Upper lobe of right lung (tissue), 1 donor: ENCODE measurements at regions not wholly inside any gene's neighbourhood (a gene's known extent, or its start where the extent isn't known, plus 50 kb on each side); places are given as distances from the start of the nearest gene placed in this dataset.

Experiments used
- ATAC-seq: fragments of 200-7000 bp; cut with Tn5 transposase; one replicate; pipeline ENCODE4 v1.9.1; 2020; ENCODE audit warnings: mild to moderate bottlenecking, moderate library complexity
- DNase-seq: peaks from one replicate; pipeline ENCODE4 v3.0.0-alpha.2; 2020
- H3K27ac ChIP-seq: fragments of 200-600 bp; one replicate; pipeline ENCODE4 v1.8.0; 2022
- H3K27me3 ChIP-seq: fragments of 200-600 bp; one replicate; pipeline ENCODE4 v1.8.0; 2022; ENCODE audit warnings: mild to moderate bottlenecking
- H3K36me3 ChIP-seq: fragments of 200-600 bp; one replicate; pipeline ENCODE4 v1.8.0; 2022
- H3K4me1 ChIP-seq: fragments of 200-600 bp; one replicate; pipeline ENCODE4 v1.8.0; 2022
- H3K4me3 ChIP-seq: fragments of 200-600 bp; one replicate; pipeline ENCODE4 v1.8.0; 2022; ENCODE audit warnings: mild to moderate bottlenecking
- H3K9me3 ChIP-seq: fragments of 200-600 bp; one replicate; pipeline ENCODE4 v1.8.0; 2022
- intact Hi-C: fragments of 100-400 bp; cut with DNase I; formaldehyde crosslinking; loops from one replicate; pipeline ENCODE4 v1.11.0; 2022
- TF ChIP-seq, protein P1 (sequence below): fragments of 200-600 bp; IDR thresholded peaks from one replicate; pipeline ENCODE4 v1.8.0; 2022; ENCODE audit warnings: antibody characterized with exemption
- donor health status: DM: no; HTN: yes; CAD: no; lungs with severe emphysema.

DNA sequence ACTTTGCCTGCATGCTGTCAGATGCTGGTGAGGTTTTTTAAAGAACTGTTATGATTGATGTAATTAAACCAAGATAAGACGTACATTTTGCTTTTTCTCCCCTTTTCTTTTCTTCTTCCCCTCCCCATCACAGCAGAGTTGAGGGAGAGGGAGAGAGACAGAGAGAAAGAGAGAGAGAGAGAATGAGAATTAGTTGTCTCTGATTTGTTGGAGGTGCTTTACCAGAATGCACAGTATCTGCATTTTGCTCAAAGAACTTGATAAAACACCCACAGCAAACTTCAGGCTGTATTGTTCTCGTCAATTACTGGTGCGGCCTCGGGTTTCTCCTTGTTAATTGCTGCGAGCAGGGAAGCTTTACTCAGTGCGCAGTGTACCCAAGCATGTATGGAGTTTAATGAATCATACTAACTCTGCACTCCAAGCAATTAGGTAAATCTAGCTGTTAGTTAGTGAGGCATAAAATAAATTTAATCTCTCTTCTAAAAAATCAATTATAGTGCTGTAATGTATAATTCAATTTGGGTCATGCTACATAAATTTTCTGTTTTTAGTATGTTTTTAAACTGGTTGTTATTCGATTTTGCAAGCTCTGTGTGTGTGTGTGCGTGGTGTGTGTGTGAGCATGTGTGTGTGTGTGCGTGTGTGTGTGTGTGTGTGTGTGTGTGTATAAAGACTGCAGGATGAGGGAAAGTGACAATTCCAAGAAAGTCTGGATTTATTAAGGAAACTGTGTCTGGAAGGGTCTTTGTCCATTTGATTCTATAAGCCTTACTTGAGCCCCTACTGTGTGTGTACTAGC lies 273.4 kb downstream of the TLE3 start:
- TF ChIP-seq, protein P1, sequence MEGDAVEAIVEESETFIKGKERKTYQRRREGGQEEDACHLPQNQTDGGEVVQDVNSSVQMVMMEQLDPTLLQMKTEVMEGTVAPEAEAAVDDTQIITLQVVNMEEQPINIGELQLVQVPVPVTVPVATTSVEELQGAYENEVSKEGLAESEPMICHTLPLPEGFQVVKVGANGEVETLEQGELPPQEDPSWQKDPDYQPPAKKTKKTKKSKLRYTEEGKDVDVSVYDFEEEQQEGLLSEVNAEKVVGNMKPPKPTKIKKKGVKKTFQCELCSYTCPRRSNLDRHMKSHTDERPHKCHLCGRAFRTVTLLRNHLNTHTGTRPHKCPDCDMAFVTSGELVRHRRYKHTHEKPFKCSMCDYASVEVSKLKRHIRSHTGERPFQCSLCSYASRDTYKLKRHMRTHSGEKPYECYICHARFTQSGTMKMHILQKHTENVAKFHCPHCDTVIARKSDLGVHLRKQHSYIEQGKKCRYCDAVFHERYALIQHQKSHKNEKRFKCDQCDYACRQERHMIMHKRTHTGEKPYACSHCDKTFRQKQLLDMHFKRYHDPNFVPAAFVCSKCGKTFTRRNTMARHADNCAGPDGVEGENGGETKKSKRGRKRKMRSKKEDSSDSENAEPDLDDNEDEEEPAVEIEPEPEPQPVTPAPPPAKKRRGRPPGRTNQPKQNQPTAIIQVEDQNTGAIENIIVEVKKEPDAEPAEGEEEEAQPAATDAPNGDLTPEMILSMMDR, result no peak
- H3K9me3 ChIP-seq, result no peaks in the 10 kb centered on the region
- no peak for DNase-seq
- intact Hi-C loops, result no loop called here
- H3K4me1 ChIP-seq, result no peaks in the 10 kb centered on the region
- H3K27ac ChIP-seq, result no peak overlapping the region
- H3K36me3 ChIP-seq, result no peaks in the 10 kb centered on the region
- H3K4me3 ChIP-seq, result no peak overlapping the region
- H3K27me3 ChIP-seq, result no peaks in the 10 kb centered on the region
- no peak for ATAC-seq

DNA sequence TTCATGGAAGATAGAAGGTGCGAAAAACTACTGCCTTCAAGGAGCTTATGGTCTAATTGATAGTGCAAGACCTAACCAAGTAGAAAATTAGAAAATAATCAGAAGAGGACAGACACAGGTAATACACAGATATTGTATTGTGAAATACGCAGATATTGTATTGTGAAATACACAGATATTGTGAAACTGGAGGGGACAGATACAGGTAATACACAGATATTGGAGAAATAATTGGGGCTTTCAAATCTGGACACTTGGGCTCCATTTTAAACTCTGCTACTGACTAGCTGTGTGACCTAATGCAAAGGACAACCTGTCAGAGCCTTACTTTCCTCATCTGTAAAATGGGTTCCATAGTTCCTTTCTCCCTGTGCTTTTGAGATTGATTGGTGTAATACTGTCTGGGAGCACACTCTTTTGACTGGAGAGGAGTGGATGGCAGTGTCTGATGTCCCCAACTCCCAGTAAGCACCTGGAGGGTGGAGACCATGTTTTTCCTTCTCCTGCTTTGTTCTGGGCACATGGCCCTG lies 272.8 kb downstream of the TLE3 start:
- DNase-seq (no peak), ATAC-seq (no peak)
- no peaks in the 10 kb centered on the region for H3K9me3 ChIP-seq
- intact Hi-C loops, result no loop called here
- TF ChIP-seq, protein P1, result no peak
- no peaks in the 10 kb centered on the region for H3K27me3 ChIP-seq
- no peaks in the 10 kb centered on the region for H3K4me1 ChIP-seq
- H3K36me3 ChIP-seq, result no peaks in the 10 kb centered on the region
- H3K27ac ChIP-seq, result no peak overlapping the region
- H3K4me3 ChIP-seq, result no peak overlapping the region

DNA sequence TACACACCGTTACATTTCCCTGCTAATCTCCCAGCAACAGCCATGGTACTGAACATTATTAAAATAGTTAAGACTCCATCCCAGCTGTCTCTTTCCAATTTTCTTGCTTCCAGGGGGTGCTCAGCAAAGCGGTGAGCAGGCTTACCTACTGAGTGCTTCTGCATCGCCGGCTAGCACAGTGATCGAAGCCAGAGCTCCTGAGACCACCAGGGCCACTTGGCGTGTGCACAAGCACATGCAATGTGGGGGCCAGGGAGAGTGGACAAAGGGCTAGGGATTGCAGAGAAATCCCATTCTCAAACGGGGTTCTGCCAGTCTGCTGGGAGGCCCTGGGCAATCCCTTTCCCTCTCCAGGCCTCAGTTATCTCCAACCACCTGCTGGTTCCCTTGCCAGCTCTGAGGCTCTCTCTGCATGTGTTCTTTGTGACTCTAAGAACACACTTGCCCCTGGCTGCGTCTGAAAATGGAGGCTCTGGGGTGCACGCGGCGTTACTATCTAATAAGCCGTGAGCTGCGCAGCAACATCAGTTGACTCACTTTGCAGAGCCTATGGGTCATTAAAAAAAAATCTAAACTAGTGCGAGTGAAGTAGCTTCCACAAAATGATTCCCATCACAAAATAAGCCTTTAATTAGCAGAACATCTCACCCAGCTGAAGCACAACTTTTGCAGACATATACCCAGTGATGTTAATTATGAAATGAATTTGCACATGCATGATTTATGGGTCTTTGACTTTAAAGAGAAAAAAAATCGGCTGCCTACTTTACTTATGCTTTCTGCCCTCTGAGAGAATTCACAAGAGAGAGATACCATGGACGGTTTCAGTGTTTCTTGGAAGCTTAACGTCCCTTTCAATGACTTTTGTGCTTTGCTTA lies 271.5 kb downstream of the TLE3 start:
- Histone ChIP-seq H3K27ac (no peak overlapping the region), H3K4me3 (no peak overlapping the region), H3K4me1 (no peaks in the 10 kb centered on the region), H3K36me3 (no peaks in the 10 kb centered on the region), H3K9me3 (no peaks in the 10 kb centered on the region), H3K27me3 (no peaks in the 10 kb centered on the region)
- TF ChIP-seq, protein P1, result no peak
- DNase-seq, result no peak
- no peak for ATAC-seq
- intact Hi-C loops, result no loop called here

GRCh38 chr15:69826819-69827175 lies 270.9 kb downstream of the TLE3 start:
- intact Hi-C loops, result no loop called here

GRCh38 chr15:69827751-69828150 lies 270.0 kb downstream of the TLE3 start:
- no peak overlapping the region for H3K4me3 ChIP-seq
- DNase-seq, result no peak
- H3K27ac ChIP-seq, result no peak overlapping the region
- H3K27me3 ChIP-seq, result no peaks in the 10 kb centered on the region
- H3K9me3 ChIP-seq, result no peaks in the 10 kb centered on the region
- intact Hi-C loops, result no loop called here
- ATAC-seq, result no peak
- TF ChIP-seq, protein P1, result no peak
- no peaks in the 10 kb centered on the region for H3K36me3 ChIP-seq
- no peaks in the 10 kb centered on the region for H3K4me1 ChIP-seq

More at GRCh38 chr15:69826819-69827175, 270.9 kb downstream of the TLE3 start:
- no peaks in the 10 kb centered on the region for H3K9me3 ChIP-seq
- H3K36me3 ChIP-seq, result no peaks in the 10 kb centered on the region
- ATAC-seq (no peak), DNase-seq (no peak)
- H3K27ac ChIP-seq, result no peak overlapping the region
- H3K4me1 ChIP-seq, result no peaks in the 10 kb centered on the region
- TF ChIP-seq, protein P1, result no peak
- H3K4me3 ChIP-seq, result no peak overlapping the region
- H3K27me3 ChIP-seq, result no peaks in the 10 kb centered on the region
